ENCODE measurements at regions not wholly inside any gene's neighbourhood (a gene's known extent, or its start where the extent isn't known, plus 50 kb on each side); places are given as distances from the start of the nearest gene placed in this dataset.

DNA sequence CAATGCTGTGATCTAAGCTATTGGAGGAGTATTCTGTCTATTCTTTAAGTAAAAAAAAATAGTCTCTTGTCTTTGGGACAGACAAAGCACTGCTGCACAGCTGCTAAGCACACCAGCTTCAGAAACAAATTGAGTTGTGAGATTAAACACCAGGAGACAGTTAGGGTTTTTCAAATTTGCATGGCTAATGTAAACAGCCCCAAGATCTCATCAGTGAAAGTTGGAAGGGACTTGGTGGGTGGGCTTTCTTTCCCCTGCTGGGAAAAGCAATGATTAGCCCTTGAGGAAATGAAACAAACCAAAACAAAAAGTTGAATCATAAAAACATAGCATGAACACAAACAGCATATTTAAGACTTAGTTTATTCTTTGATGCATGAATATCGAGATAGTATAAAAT is 143.6 kb upstream of the SLITRK1 start:
- no peak for DNase-seq (ENCODE audit: low read depth)
- TF ChIP-seq, protein P1, sequence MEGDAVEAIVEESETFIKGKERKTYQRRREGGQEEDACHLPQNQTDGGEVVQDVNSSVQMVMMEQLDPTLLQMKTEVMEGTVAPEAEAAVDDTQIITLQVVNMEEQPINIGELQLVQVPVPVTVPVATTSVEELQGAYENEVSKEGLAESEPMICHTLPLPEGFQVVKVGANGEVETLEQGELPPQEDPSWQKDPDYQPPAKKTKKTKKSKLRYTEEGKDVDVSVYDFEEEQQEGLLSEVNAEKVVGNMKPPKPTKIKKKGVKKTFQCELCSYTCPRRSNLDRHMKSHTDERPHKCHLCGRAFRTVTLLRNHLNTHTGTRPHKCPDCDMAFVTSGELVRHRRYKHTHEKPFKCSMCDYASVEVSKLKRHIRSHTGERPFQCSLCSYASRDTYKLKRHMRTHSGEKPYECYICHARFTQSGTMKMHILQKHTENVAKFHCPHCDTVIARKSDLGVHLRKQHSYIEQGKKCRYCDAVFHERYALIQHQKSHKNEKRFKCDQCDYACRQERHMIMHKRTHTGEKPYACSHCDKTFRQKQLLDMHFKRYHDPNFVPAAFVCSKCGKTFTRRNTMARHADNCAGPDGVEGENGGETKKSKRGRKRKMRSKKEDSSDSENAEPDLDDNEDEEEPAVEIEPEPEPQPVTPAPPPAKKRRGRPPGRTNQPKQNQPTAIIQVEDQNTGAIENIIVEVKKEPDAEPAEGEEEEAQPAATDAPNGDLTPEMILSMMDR (IDR thresholded peaks at IDR 0.05; ENCODE audit: control insufficient read depth, extremely low read depth, insufficient read depth): no peak
- H3K4me3 ChIP-seq (ENCODE audit: low read depth, low read length): no peak overlapping the region

DNA sequence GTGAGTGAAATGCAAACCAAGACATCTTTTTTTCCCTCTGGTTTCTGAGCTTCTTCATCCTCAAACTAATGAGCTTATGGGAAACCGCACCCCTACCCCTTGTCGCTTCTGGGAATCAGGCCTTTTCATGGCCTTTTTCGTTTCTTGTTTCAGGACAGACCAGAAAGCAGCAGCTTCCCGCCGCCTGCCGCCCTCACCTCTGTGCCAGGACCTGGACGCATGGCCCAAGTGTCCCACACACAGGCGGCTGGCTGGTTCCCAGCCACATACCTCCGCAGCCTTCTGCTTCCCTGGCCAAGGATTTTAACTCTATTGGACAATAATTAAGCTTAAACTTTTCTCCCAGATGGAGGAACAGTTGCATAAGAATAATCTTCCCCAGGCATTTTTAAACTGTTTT is 114.1 kb upstream of the SLITRK1 start:
- no peak overlapping the region for H3K4me3 ChIP-seq (ENCODE audit: low read depth, low read length)
- DNase-seq (ENCODE audit: low read depth): no peak
- TF ChIP-seq, protein P1 (IDR thresholded peaks at IDR 0.05; ENCODE audit: control insufficient read depth, extremely low read depth, insufficient read depth): no peak

DNA sequence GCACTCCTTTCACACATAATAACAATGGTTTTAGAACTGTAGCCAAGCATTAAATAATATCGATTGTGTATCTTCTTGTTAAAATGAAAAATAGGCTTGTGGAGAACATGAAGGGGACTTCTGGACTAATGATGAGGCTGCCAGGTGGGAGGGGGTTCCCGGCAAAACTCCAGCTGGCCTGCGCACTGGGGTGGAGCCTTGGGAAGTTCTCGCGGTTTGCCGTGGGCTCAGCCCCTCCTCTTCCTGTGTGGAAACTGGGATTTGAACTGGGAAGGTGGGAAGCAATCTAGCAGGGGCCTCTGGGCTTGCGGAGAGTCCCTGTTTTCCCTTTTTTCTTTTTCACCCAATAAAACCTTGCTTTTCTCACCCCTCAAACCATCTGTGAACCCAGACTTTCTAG is 113.7 kb upstream of the SLITRK1 start:
- TF ChIP-seq, protein P1 (IDR thresholded peaks at IDR 0.05; ENCODE audit: control insufficient read depth, extremely low read depth, insufficient read depth): no peak
- no peak for DNase-seq (ENCODE audit: low read depth)
- no peak overlapping the region for H3K4me3 ChIP-seq (ENCODE audit: low read depth, low read length)

DNA sequence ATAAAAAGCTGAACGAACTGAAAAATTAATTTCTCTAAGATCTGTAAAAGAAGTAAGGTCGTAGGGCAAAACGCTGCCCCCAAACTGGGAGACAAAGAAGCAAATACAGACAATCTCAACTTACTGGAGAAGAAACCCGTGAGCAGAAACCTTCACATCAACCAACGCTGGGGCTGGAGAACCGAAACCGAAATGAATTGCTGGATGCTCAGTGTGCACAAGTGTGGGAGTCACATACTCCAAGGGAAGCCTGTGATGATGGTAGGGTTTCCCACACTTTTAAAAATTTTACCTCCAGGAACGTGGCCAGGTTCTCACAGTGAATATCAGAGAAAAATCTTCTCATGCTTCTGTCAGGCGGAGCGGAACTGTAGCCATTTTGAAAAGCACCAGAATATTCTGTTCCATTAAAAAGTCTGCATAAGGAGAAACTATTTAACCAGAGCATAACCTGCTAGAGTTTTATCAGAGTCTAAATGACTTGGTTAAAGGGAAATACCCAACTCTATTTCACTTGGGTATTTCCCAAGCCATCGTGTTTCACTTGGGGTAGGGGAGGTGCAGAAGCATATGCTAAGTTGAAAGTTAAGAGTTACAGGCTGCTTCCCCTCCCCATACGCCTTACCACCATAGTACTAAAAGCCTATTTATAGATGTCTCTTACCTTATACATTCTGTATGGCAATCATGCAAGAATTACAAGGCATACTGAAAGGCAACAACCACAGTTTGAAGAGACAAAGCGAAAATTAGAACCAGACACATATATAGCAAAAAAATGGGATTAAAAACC is 110.5 kb upstream of the SLITRK1 start:
- no peak for DNase-seq (ENCODE audit: low read depth)
- H3K4me3 ChIP-seq (ENCODE audit: low read depth, low read length): no peak overlapping the region
- TF ChIP-seq, protein P1 (IDR thresholded peaks at IDR 0.05; ENCODE audit: control insufficient read depth, extremely low read depth, insufficient read depth): no peak

DNA sequence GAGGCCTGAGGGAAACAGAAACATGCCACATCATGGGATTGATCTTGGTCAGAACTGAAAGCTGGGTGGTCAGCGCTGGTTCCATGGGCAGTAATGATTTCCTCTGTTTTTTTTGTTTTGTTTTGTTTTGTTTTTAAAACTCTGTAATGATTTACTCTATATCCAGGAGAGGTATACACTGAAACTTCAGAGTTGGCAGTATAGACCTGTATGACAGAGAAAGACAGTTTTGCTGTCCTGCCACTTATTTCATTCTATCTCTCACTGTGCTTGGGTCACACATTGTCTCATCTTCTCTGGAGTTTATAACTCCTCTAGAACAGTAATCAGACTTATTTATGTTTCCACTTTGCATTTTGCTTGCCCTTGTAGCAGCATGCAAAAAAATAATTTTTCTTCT is 105.1 kb upstream of the SLITRK1 start:
- no peak overlapping the region for H3K4me3 ChIP-seq (ENCODE audit: low read depth, low read length)
- TF ChIP-seq, protein P1 (IDR thresholded peaks at IDR 0.05; ENCODE audit: control insufficient read depth, extremely low read depth, insufficient read depth): no peak
- DNase-seq (ENCODE audit: low read depth): no peak

DNA sequence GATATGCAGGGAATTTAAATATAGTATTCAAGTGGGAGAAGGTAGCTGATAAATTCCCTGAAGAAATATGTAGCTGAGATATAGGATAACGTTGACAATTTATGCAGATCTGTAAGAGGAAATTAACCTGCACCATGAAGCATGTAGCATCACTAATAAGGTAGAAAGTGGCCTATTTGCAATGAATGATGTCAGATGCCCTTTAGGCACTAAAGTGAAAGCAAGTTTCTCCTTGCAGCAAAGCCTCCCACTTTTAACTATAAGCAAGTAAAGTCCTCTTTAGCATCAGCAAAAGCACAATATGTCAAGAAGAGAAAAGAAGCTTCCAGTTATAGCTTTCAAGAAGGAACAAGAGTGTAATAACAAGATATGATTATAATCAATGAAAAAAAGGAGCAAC is 102.5 kb upstream of the SLITRK1 start:
- DNase-seq (ENCODE audit: low read depth): no peak
- no peak overlapping the region for H3K4me3 ChIP-seq (ENCODE audit: low read depth, low read length)
- TF ChIP-seq, protein P1 (IDR thresholded peaks at IDR 0.05; ENCODE audit: control insufficient read depth, extremely low read depth, insufficient read depth): no peak

DNA sequence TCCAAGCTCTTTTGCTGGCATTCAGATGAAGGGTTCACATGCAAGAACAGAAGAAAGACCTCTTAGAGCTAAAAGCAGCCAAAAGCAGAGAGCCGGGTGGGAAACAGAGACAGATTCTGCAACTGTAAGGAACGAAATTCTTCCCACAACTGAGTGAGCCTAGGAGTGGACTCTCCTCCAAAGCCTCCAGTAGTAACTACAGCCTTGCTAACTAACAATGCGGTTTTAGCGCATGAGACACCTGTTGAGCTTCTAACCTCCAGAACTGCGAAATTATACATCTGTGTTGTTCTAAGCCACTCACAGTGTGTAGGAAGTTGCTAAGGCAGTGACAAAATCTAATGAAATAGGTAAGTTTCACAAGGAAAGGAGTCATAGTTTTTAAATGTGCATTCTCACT is 98.1 kb upstream of the SLITRK1 start:
- no peak overlapping the region for H3K4me3 ChIP-seq (ENCODE audit: low read depth, low read length)
- TF ChIP-seq, protein P1 (IDR thresholded peaks at IDR 0.05; ENCODE audit: control insufficient read depth, extremely low read depth, insufficient read depth): no peak
- DNase-seq (ENCODE audit: low read depth): no peak

Data from LNCaP clone FGC (cell line).